BE2C (cell line): ENCODE measurements at regions not wholly inside any gene's neighbourhood (a gene's known extent, or its start where the extent isn't known, plus 50 kb on each side); places are given as distances from the start of the nearest gene placed in this dataset.
A peak's percentile ranks its signal among the peaks of the same experiment; 100 is the strongest.

ENCODE experiments used
- DNase-seq: peaks from one replicate; pipeline ENCODE4 v3.0.0-alpha.2; 2020
- H3K27me3 ChIP-seq: fragments of 250-450 bp; sonication (Bioruptor Pico); 2 replicates; pipeline ENCODE4 v1.5.1; 2020; ENCODE audit warnings: mild to moderate bottlenecking
- H3K36me3 ChIP-seq: fragments of 250-450 bp; sonication (Bioruptor Pico); 2 replicates; pipeline ENCODE4 v1.5.1; 2020; ENCODE audit warnings: mild to moderate bottlenecking
- H3K4me1 ChIP-seq: fragments of 250-450 bp; sonication (Bioruptor Pico); 2 replicates; pipeline ENCODE4 v1.5.1; 2020
- H3K4me3 ChIP-seq: 2 replicates; pipeline ENCODE4 v1.5.1; 2011; ENCODE audit warnings: low read depth, low read length
- H3K9me3 ChIP-seq: fragments of 250-450 bp; sonication (Bioruptor Pico); 2 replicates; pipeline ENCODE4 v1.5.1; 2020
- CTCF ChIP-seq: IDR thresholded peaks from 2 replicates; pipeline ENCODE4 v1.5.1; 2012; ENCODE audit warnings: mild to moderate bottlenecking, low read depth, low read length

DNA sequence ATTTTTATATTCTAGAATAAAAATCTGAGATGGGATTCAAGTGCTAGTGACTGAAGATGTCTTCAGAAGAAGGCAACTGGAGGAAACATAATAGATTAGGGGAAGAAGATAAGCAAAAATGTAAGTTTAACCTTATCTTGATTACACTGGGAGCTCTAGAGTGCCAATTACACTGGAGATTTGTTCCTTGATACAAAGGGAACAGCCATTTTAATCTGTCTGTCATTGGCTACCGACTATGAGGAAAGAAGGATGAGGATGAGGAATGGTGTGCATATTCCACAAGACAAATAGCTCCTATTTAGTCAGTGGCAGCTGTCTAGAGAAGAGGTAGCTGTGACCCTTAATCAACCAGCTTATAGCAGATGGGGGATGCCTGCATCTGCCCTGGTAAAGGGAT lies 1034.5 kb upstream of the IGFBP7 start:
- Histone ChIP-seq H3K9me3 (no peaks in the 10 kb centered on the region), H3K36me3 (no peaks in the 10 kb centered on the region), H3K4me1 (peaks cover 4% of the 10 kb centered on the region), H3K27me3 (no peaks in the 10 kb centered on the region), H3K4me3 (no peak overlapping the region)
- no peak for TF ChIP-seq CTCF
- no peak for DNase-seq

DNA sequence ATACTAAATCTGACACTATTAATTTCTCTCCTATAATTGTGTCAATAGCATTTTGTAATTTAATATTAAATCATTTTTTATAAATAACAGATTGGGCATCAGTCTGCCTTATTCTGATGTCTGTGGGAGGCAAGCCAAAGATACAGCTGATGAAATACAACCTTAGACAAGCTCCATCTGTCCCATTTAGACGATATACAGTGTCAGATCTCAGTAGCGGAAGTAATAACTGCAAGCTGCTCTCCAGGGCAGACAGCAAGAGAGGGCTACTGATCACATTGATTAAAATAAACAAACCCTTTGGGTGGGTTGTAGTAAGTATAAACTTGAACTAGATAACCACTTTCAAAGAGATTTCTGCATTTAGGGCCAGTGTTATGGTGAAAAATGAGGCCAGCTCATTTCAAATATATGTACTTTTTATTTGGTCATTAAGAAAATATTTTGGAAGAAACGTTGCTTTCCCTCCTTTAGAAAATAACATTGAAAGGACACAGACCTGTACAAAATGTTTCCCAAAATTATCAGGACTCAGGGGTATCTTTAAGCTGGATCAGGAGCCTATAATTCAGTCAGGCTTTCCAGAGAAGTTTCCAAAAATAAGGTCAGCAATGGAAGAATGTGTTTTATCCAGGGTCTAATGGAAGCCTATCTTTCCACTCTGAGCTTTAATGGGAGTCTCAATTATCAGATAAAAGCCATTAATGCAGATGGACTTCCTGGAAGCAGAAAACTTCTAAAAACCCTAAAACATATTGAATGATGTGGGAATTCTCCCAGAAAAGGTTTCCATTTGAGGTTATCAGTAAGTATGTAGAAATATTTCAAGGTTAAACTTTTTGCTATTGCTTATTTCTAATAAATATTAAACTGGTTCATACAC lies 1028.8 kb upstream of the IGFBP7 start:
- no peak for TF ChIP-seq CTCF
- H3K4me3 ChIP-seq: no peak overlapping the region
- no peaks in the 10 kb centered on the region for H3K36me3 ChIP-seq
- no peaks in the 10 kb centered on the region for H3K9me3 ChIP-seq
- H3K4me1 ChIP-seq: peaks cover 16% of the 10 kb centered on the region
- DNase-seq: peak; percentile 33
- H3K27me3 ChIP-seq: no peaks in the 10 kb centered on the region

DNA sequence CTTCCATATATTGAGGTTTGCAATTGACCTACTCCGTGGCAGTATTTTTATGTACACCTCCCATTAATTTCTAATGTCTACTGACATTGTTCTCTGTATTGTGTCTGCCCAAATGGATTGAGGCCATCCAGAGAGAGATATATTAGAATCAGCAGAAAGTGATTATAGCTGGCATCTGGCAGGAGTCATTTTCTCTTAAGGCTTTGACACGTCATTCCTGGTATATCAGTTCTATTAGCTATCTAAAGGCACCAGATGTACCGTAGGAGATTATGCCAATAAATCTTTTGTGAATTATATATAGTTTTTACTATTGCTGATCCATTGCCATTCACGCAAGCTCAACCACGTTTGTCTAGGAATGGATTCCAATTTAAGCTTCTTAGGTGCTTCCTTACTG lies 1026.4 kb upstream of the IGFBP7 start:
- H3K4me3 ChIP-seq: no peak overlapping the region
- DNase-seq: peak; percentile 19
- no peak for TF ChIP-seq CTCF
- no peaks in the 10 kb centered on the region for H3K27me3 ChIP-seq
- H3K9me3 ChIP-seq: no peaks in the 10 kb centered on the region
- H3K4me1 ChIP-seq: peaks cover 16% of the 10 kb centered on the region
- H3K36me3 ChIP-seq: no peaks in the 10 kb centered on the region

DNA sequence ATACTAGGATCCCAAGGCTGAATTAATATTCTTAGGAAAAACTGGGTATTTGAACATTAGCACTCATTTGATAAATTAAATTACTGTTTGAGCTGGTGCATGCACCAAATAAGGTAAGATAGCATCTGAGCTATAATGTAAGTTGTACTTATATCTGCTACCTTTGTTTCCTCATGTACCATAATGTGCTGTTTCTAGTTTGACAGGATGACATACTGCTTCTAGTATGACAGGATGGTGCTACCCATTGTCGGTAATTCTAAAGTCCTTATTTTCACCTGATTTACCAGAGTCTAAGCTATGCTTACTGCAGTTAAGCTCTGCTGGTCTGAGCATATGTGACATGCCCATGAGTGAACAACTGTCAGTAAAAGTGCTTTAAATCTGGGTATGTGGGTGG lies 1017.5 kb upstream of the IGFBP7 start:
- Histone ChIP-seq H3K9me3 (no peaks in the 10 kb centered on the region; the same call in 1 of the 2 replicates), H3K27me3 (no peaks in the 10 kb centered on the region), H3K36me3 (no peaks in the 10 kb centered on the region), H3K4me3 (no peak overlapping the region), H3K4me1 (peaks cover 17% of the 10 kb centered on the region)
- no peak for DNase-seq
- TF ChIP-seq CTCF: no peak

GRCh38 chr4:58119298-58119697 lies 1009.1 kb upstream of the IGFBP7 start:
- Histone ChIP-seq H3K4me1 (no peaks in the 10 kb centered on the region), H3K4me3 (no peak overlapping the region), H3K9me3 (no peaks in the 10 kb centered on the region; the same call in 1 of the 2 replicates), H3K36me3 (no peaks in the 10 kb centered on the region), H3K27me3 (no peaks in the 10 kb centered on the region)
- no peak for TF ChIP-seq CTCF
- no peak for DNase-seq

- H3K36me3 ChIP-seq: no peaks in the 10 kb centered on the region
- H3K9me3 ChIP-seq: no peaks in the 10 kb centered on the region
- no peaks in the 10 kb centered on the region for H3K4me1 ChIP-seq
- no peaks in the 10 kb centered on the region for H3K27me3 ChIP-seq
- no peak for DNase-seq
- TF ChIP-seq CTCF: no peak
- H3K4me3 ChIP-seq: no peak overlapping the region
These were observed 1002.9 kb upstream of the IGFBP7 start for GRCh38 chr4:58113126-58113525.
